GM12892 (cell line): ENCODE measurements at regions not wholly inside any gene's neighbourhood (a gene's known extent, or its start where the extent isn't known, plus 50 kb on each side); places are given as distances from the start of the nearest gene placed in this dataset.

ENCODE experiments used
- POLR2A ChIP-seq: IDR thresholded peaks from 2 replicates; pipeline ENCODE4 v1.6.1; 2011; ENCODE audit warnings: low read depth, low read length, control low read depth
- POLR2AphosphoS5 ChIP-seq: IDR thresholded peaks from 2 replicates; pipeline ENCODE4 v1.6.1; 2011; ENCODE audit warnings: low read depth, low read length, control low read depth
- TAF1 ChIP-seq: IDR thresholded peaks from 2 replicates; pipeline ENCODE4 v1.6.1; 2011; ENCODE audit warnings: low read depth, mild to moderate bottlenecking, control low read depth, low read length, borderline replicate concordance

GRCh38 chrX:46398126-46398525 lies 147.1 kb downstream of the ZNF674 start:
- TF ChIP-seq POLR2A (no peak), POLR2AphosphoS5 (no peak), TAF1 (no peak)
